ENCODE measurements at regions not wholly inside any gene's neighbourhood (a gene's known extent, or its start where the extent isn't known, plus 50 kb on each side); places are given as distances from the start of the nearest gene placed in this dataset.

DNA sequence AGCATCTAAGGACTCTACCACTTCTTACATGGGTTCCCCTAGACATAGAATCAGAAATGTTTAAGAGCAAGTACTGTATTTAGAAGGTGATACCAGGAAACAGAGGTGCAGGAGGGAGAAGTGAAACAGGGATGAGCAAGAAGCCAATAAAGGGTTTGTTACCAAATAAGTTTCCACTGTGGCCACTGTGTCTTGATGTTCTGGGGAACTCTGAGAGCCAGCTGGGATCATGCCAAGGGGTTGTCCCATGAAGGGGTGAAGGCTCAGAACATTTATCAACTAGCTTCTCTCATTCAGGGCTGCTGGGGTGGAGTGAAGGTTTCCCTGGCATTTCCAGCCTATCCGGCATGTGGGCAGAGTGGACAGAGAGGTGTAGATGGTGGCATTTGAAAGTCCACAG is 147.1 kb upstream of the SH3BP4 start:
- TF ChIP-seq, protein P1, sequence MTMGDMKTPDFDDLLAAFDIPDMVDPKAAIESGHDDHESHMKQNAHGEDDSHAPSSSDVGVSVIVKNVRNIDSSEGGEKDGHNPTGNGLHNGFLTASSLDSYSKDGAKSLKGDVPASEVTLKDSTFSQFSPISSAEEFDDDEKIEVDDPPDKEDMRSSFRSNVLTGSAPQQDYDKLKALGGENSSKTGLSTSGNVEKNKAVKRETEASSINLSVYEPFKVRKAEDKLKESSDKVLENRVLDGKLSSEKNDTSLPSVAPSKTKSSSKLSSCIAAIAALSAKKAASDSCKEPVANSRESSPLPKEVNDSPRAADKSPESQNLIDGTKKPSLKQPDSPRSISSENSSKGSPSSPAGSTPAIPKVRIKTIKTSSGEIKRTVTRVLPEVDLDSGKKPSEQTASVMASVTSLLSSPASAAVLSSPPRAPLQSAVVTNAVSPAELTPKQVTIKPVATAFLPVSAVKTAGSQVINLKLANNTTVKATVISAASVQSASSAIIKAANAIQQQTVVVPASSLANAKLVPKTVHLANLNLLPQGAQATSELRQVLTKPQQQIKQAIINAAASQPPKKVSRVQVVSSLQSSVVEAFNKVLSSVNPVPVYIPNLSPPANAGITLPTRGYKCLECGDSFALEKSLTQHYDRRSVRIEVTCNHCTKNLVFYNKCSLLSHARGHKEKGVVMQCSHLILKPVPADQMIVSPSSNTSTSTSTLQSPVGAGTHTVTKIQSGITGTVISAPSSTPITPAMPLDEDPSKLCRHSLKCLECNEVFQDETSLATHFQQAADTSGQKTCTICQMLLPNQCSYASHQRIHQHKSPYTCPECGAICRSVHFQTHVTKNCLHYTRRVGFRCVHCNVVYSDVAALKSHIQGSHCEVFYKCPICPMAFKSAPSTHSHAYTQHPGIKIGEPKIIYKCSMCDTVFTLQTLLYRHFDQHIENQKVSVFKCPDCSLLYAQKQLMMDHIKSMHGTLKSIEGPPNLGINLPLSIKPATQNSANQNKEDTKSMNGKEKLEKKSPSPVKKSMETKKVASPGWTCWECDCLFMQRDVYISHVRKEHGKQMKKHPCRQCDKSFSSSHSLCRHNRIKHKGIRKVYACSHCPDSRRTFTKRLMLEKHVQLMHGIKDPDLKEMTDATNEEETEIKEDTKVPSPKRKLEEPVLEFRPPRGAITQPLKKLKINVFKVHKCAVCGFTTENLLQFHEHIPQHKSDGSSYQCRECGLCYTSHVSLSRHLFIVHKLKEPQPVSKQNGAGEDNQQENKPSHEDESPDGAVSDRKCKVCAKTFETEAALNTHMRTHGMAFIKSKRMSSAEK (CRISPR knock-in tag; IDR thresholded peaks at IDR 0.05; ENCODE audit: borderline replicate concordance) = no peak
- TF ChIP-seq IRF2 (CRISPR knock-in tag; IDR thresholded peaks at IDR 0.05; ENCODE audit: borderline replicate concordance, low read depth) (no peak), CTCF (IDR thresholded peaks at IDR 0.05) (no peak), EMX1 (CRISPR knock-in tag; IDR thresholded peaks at IDR 0.05) (no peak), ATF3 (CRISPR knock-in tag; conservative IDR thresholded peaks at IDR 0.05) (no peak), CBFB (CRISPR knock-in tag; IDR thresholded peaks at IDR 0.05; ENCODE audit: low read depth) (no peak), TP53 (CRISPR knock-in tag; IDR thresholded peaks at IDR 0.05) (no peak)
- TF ChIP-seq, protein P2, sequence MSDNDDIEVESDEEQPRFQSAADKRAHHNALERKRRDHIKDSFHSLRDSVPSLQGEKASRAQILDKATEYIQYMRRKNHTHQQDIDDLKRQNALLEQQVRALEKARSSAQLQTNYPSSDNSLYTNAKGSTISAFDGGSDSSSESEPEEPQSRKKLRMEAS (CRISPR knock-in tag; IDR thresholded peaks at IDR 0.05) = no peak

Data from WTC11 (cell line).